ENCODE measurements at regions not wholly inside any gene's neighbourhood (a gene's known extent, or its start where the extent isn't known, plus 50 kb on each side); places are given as distances from the start of the nearest gene placed in this dataset.
"Not testable (repeated sequence)": the region's sequence is repeated elsewhere in the genome, so short reads cannot be mapped to it uniquely, and the experiment has no call there.

- no peak for DNase-seq
Measured at GRCh38 chr17:33862772-33863602, 392.1 kb upstream of the CCL2 start.

- DNase-seq: no peak
Measured at GRCh38 chr17:33864758-33865229, 390.3 kb upstream of the CCL2 start.

GRCh38 chr17:33868899-33869298, 386.2 kb upstream of the CCL2 start:
- DNase-seq: no peak

GRCh38 chr17:33870936-33871335, 384.1 kb upstream of the CCL2 start:
- DNase-seq: no peak

- DNase-seq: peak; percentile 44
Measured at GRCh38 chr17:33871720-33872540, 383.2 kb upstream of the CCL2 start.

GRCh38 chr17:33873201-33873617, 381.9 kb upstream of the CCL2 start:
- no peak for DNase-seq

- DNase-seq: no peak
Measured at GRCh38 chr17:33874617-33875060, 380.4 kb upstream of the CCL2 start.

- DNase-seq: no peak
Measured at GRCh38 chr17:33875973-33876372, 379.1 kb upstream of the CCL2 start.

- DNase-seq: not testable (repeated sequence)
Measured at GRCh38 chr17:33882273-33882672, 372.8 kb upstream of the CCL2 start.

GRCh38 chr17:33882677-33883076, 372.4 kb upstream of the CCL2 start:
- DNase-seq: not testable (repeated sequence)

GRCh38 chr17:33888455-33888854, 366.6 kb upstream of the CCL2 start:
- DNase-seq: no peak

- no peak for DNase-seq
Measured at GRCh38 chr17:33889040-33889439, 366.0 kb upstream of the CCL2 start.

GRCh38 chr17:33889766-33890165, 365.3 kb upstream of the CCL2 start:
- no peak for DNase-seq

GRCh38 chr17:33892717-33893591, 362.1 kb upstream of the CCL2 start:
- no peak for DNase-seq

GRCh38 chr17:33895491-33895890, 359.6 kb upstream of the CCL2 start:
- no peak for DNase-seq

- DNase-seq: no peak
Measured at GRCh38 chr17:33896263-33896662, 358.8 kb upstream of the CCL2 start.

GRCh38 chr17:33901085-33901484, 354.0 kb upstream of the CCL2 start:
- no peak for DNase-seq

GRCh38 chr17:33902901-33903449, 352.1 kb upstream of the CCL2 start:
- no peak for DNase-seq

GRCh38 chr17:33904476-33904875, 350.6 kb upstream of the CCL2 start:
- no peak for DNase-seq

GRCh38 chr17:33905338-33905800, 349.7 kb upstream of the CCL2 start:
- DNase-seq: no peak

GRCh38 chr17:33908363-33909064, 346.6 kb upstream of the CCL2 start:
- DNase-seq: no peak

Data from activated CD4-positive, alpha-beta T cell treated with anti-CD3 and anti-CD28 coated beads, Interleukin-10, Interleukin-2, amounts not matched to agents 100 ng/mL and 50 ng/mL, durations not matched to agents 16 hours and 8 hours (primary cell).